ENCODE measurements at regions not wholly inside any gene's neighbourhood (a gene's known extent, or its start where the extent isn't known, plus 50 kb on each side); places are given as distances from the start of the nearest gene placed in this dataset.
"Not testable (repeated sequence)": the region's sequence is repeated elsewhere in the genome, so short reads cannot be mapped to it uniquely, and the experiment has no call there.

GRCh38 chr16:29130131-29130711 is 145.4 kb downstream of the LAT start:
- DNase-seq, result peak in 2 of 10 donors; percentile 35 to 72
- intact Hi-C loops (cut with DNase I), result not testable (repeated sequence)

GRCh38 chr16:29129458-29130038 is 144.7 kb downstream of the LAT start:
- intact Hi-C loops (cut with DNase I), result not testable (repeated sequence)
- peak in 6 of 10 donors; percentile 36 to 91 (median 68) for DNase-seq

GRCh38 chr16:29128732-29129457 is 144.0 kb downstream of the LAT start:
- intact Hi-C loops (cut with DNase I), result not testable (repeated sequence)
- peak in 1 of 10 donors; percentile 63 for DNase-seq

GRCh38 chr16:29127806-29128420 is 143.1 kb downstream of the LAT start:
- intact Hi-C loops (cut with DNase I), result not testable (repeated sequence)
- peak in 1 of 10 donors; percentile 62 for DNase-seq

- DNase-seq, result peak in 1 of 10 donors; percentile 40
- intact Hi-C loops (cut with DNase I), result no loop called here
These were observed 141.8 kb downstream of the LAT start for GRCh38 chr16:29126616-29127015.

DNA sequence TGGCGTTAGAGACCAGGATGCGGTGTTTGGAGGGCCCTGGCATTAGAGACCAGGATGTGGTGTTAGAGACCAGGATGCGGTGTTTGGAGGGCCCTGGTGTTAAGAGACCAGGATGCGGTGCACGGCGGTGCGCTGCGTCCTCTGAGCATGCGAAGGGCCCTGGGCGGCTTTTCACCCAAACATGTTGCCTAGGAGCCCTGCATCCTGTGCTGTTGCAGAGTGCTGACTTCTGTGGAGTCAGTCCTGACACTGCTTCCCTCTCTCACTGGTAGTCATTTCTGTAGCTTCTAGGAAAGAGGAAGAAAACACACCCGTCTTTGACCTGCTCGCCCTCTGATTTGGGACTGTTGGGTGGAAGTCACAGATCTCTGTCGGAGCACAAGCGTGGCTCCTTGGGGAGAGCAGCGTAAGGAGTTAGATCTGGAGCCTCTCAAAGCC is 141.2 kb downstream of the LAT start:
- DNase-seq, result peak in 1 of 10 donors; percentile 64
- intact Hi-C loops (cut with DNase I), result no loop called here

DNA sequence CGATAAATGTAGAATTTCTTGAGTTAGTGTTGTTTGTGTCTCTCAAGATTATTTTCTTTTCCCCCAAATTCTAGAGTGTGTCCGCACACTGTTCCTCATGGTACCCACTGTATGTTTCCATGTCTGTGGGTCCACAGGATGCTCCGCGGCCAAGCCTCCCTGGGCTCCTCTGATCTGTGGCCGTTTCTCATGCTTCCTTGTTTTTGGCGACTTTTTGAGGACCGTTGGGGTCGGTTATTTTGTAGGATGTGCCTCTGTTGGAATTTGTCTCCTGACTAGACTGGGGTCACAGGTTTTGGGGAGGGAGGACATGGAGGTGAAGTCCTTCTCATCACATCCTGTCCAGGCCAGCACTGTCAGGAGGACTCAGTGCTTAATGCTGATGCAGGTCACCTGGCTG is 140.0 kb downstream of the LAT start:
- DNase-seq, result no peak
- intact Hi-C loops (cut with DNase I), result no loop called here

GRCh38 chr16:29124162-29124561 is 139.3 kb downstream of the LAT start:
- DNase-seq; intact Hi-C loops (cut with DNase I): not testable (repeated sequence)

- DNase-seq; intact Hi-C loops (cut with DNase I): not testable (repeated sequence)
These were observed 135.8 kb downstream of the LAT start for GRCh38 chr16:29120680-29121079.

DNA sequence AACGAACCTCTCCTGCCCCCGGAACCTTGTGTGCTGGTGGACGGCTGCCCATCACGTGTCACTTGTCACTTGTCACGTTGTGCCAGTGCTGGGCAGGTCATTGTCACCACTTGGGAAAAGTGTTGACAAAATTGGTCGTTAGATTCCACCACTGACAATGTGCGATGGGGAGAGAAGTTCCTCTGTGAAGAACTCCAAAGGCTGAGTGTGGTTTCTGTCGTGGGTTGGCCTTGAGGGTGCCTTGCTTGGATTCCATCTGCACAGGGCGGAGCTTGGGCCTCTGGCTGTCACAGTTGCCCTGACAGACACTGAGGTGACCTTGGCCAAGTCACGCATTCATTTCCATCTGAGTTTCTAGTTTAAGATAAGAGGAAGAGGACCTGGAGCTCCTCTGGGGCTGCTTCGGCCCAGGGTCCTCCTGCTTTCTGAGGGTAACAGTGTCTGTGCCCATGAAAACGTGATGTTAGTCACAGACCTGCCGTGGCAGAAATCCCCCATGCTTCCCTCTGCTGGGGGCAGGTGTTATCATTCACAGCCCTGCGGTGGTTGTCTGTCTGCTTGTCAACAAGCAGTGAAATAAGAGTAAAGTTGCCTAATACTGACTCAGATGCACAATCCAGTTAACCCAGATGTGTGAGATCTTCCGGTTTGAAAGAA is 133.6 kb downstream of the LAT start:
- intact Hi-C loops (cut with DNase I), result not testable (repeated sequence)

GRCh38 chr16:29117631-29118030 is 132.8 kb downstream of the LAT start:
- peak in 1 of 10 donors; percentile 19 for DNase-seq
- intact Hi-C loops (cut with DNase I), result no loop called here

More for the DNA sequence above, 133.6 kb downstream of the LAT start:
- peak in 1 of 10 donors; percentile 46 for DNase-seq

DNA sequence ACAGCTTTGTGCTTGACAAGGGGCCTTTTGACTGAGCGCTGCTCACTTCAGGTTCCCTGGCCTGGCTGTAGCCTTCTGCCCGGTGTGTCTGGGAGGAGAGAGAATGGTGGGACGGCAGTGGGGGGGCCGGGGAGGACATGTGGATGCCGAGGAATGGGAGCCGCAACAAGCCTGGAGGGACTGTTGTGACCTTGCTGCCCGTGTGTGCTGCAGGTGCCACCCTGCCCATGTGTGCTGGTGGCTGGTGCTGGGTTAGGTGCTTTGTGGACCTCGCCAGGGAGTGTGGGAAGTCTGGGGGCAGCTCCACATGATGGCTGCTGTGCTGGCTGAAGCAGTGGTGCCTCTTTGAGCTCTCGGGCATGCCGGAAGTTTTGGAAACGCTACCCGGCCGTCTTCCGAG is 132.1 kb downstream of the LAT start:
- intact Hi-C loops (cut with DNase I), result no loop called here
- peak in 1 of 10 donors; percentile 72 for DNase-seq

GRCh38 chr16:29116207-29116606 is 131.4 kb downstream of the LAT start:
- intact Hi-C loops (cut with DNase I), result not testable (repeated sequence)
- DNase-seq, result peak in 1 of 10 donors; percentile 56

GRCh38 chr16:29115802-29116141 is 130.9 kb downstream of the LAT start:
- DNase-seq; intact Hi-C loops (cut with DNase I): not testable (repeated sequence)

DNA sequence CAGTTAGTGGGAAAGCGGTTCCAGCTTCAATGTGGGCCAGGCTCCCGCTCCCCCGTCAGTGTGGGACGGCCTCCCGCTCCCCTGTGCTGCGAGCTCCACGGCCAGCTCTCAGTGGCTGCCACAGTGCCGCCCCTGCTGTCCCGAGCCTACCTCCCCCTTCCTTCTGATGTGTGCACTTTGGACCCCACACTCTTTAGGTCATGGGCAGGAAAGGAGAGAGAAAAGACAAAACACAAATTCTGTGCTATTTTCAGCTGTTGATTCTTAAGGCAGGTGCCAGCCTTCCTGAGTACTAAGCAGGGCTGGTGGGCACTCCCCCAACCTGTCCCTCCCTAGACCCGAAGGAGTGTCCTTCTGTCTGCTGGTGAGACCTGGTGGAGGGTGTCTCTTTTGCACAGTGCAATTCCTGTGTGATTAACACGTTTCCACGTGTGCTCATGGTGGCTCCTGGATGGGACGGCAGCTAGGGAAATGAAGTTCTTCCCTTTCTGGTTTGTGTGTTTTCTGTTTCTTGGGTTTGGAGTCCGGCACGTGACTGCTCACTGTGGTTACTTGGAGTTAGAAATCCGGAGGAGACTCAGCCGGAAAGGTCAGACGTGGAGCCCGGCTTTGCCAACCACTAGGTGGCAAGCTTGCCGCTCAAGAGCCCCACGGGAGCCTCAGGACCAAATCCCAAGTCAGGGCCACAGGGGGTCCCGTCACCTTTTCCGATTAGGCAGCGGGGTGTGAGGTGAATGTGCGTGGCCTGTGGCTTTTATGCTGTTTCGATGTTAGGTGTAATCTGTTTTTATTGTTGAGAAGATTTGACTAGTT is 130.3 kb downstream of the LAT start:
- peak in 2 of 10 donors; percentile 26 to 89 for DNase-seq
- intact Hi-C loops (cut with DNase I), result not testable (repeated sequence)

- no peak for DNase-seq
- intact Hi-C loops (cut with DNase I), result no loop called here
These were observed 129.7 kb downstream of the LAT start for GRCh38 chr16:29114574-29114973.

DNA sequence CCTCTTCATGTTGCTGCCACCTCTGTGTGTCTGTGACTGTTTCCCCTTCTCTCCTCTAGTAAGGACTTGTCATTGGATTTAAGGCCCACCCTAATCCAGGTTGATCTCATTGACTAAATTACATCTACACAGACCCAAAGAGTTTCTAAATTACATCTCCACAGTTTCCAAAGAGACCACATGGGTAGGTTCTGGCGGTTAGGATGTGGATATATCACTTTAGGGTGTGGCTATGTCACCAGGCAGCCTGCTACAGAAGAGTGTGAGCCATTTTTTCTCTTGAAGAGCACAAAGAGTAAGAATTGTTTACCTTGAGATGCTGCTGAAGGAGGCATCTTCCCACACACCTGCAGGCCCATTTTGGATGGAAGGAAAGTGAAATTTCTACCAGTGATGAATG is 128.6 kb downstream of the LAT start:
- intact Hi-C loops (cut with DNase I); DNase-seq: not testable (repeated sequence)

DNA sequence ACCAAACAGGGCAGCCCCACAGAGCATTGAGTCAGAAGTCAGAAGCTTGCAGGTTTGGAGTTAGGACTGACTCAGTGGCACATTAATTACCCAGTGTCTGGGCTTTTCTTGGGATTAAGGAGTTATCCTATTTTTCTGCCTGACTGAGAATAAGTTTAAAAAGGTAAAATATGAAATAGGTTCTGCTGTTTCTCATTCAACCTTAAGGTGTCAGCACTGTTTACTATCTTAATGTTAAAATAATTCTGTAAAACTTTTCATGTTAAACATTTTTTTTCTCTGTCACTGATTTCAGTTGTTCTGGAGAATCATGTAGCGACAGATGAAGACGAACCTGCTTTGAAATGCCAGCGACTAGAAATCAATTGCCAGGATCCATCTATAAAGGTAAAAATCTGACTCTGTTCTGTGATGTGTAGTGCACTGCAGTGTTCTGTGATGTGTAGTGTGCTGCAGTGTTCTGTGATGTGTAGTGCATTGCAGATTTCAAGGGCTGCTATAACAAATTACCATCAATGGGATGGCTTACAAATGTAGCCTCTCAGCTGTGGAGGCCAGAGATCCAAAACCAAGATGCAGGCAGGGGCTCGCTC is 128.0 kb downstream of the LAT start:
- DNase-seq, result no peak
- intact Hi-C loops (cut with DNase I), result no loop called here

DNA sequence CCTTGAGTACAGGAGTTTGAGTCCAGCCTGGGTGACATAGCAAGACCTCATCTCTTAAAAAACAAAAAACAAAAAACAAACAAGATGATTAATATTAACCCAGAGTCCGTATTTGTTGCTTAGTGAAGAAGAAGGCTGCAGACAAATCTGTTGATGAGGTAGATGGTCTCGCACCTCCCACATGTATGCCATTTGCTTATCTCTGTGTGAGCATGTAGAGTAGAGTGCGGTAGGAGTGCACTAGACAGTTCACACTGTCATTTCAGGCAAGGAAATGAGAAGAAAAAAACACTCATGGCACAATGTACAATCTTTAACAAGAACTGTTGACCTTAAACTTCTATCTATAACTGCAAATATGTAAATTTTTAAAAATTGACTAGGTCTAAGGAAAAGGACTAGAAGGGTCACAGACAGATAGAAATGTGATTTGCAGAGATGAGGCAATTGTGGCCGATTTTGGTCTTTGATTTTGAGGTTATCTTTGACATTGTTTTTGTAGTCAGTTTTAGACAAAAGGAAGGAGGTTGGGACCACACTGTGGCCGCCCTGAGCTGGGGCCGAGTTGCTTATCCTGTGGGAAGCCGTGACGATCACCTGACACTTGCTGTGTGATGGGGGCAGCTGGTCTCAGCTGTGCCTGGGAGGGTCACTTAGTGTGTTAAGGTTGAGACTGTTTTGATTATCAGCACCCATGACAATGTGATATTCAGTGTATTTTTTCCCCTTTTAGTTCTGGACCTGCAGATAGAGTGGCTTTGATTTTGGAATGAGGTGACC is 127.2 kb downstream of the LAT start:
- DNase-seq, result peak in 1 of 10 donors; percentile 20
- intact Hi-C loops (cut with DNase I), result not testable (repeated sequence)

All from posterior cingulate gyrus (tissue), 11 donors.